Brain microvascular endothelial cell (primary cell): ENCODE measurements at regions not wholly inside any gene's neighbourhood (a gene's known extent, or its start where the extent isn't known, plus 50 kb on each side); places are given as distances from the start of the nearest gene placed in this dataset.

Experiments
- DNase-seq: peaks from one replicate; pipeline ENCODE4 v3.0.0-alpha.2; 2020
- H3K27ac ChIP-seq: fragments of 250-450 bp; sonication (Bioruptor Pico); 2 replicates; pipeline ENCODE4 v1.5.1; 2020; ENCODE audit warnings: mild to moderate bottlenecking, moderate library complexity
- H3K27me3 ChIP-seq: fragments of 250-450 bp; sonication (Bioruptor Pico); replicated peaks from 2 replicates; pipeline ENCODE4 v1.5.1; 2020; ENCODE audit warnings: mild to moderate bottlenecking
- H3K36me3 ChIP-seq: fragments of 250-450 bp; sonication (Bioruptor Pico); replicated peaks from 2 replicates; pipeline ENCODE4 v1.5.1; 2020; ENCODE audit warnings: mild to moderate bottlenecking
- H3K4me3 ChIP-seq: 2 replicates; pipeline ENCODE4 v1.5.1; 2011; ENCODE audit warnings: low read depth, mild to moderate bottlenecking, control low read depth, low read length, moderate library complexity
- in situ Hi-C: cut with HindIII; loops from 2 replicates; pipeline ENCODE4 v1.10.0; 2017; ENCODE audit warnings: low sequenced_read_pairs, low pct_ligation_motif_present
- TF ChIP-seq, protein P1 (sequence below): IDR thresholded peaks from 2 replicates; pipeline ENCODE4 v1.5.1; 2011; ENCODE audit warnings: low read depth, mild to moderate bottlenecking, moderate library complexity, low read length, control low read depth, inconsistent platforms; ENCODE audit errors: missing control alignments

DNA sequence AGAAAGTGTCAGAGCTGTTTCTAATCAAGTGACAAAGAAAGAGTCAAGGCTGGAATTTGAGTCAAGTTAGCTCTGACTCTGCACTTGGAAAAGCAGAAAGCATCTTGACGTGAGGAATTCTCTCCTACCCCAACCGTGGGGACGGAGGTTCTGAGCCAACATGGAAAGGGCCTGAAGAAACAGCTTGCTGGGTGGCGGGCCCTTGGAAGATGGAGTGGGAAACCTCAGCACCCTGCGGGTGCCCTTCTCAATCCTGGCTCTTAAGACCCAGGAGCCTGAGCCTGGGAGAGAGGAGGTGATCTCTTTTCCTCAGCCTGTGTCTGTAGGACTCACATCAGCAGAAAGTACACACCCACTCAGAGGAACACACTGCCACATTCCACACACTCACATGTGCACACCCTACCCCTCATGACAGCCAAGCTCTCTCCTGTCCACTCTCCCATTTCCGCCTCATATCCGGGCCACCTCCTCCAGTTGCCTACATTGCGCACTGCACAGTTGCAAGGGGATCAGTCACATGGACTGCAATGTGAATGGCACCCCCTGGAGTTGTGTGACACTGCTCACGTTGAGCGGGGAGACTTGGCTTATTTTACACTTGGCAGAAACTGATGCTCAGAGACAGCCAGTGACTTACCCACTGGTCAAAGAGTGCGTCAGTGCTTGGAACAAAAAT, 101.5 kb upstream of the SLC6A6 start:
- Histone ChIP-seq H3K27ac (no peak overlapping the region), H3K27me3 (peaks cover 44% of the 10 kb centered on the region), H3K4me3 (no peak overlapping the region), H3K36me3 (no peaks in the 10 kb centered on the region)
- no peak for DNase-seq
- TF ChIP-seq, protein P1, sequence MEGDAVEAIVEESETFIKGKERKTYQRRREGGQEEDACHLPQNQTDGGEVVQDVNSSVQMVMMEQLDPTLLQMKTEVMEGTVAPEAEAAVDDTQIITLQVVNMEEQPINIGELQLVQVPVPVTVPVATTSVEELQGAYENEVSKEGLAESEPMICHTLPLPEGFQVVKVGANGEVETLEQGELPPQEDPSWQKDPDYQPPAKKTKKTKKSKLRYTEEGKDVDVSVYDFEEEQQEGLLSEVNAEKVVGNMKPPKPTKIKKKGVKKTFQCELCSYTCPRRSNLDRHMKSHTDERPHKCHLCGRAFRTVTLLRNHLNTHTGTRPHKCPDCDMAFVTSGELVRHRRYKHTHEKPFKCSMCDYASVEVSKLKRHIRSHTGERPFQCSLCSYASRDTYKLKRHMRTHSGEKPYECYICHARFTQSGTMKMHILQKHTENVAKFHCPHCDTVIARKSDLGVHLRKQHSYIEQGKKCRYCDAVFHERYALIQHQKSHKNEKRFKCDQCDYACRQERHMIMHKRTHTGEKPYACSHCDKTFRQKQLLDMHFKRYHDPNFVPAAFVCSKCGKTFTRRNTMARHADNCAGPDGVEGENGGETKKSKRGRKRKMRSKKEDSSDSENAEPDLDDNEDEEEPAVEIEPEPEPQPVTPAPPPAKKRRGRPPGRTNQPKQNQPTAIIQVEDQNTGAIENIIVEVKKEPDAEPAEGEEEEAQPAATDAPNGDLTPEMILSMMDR, result no peak
- in situ Hi-C loops, result no loop called here

DNA sequence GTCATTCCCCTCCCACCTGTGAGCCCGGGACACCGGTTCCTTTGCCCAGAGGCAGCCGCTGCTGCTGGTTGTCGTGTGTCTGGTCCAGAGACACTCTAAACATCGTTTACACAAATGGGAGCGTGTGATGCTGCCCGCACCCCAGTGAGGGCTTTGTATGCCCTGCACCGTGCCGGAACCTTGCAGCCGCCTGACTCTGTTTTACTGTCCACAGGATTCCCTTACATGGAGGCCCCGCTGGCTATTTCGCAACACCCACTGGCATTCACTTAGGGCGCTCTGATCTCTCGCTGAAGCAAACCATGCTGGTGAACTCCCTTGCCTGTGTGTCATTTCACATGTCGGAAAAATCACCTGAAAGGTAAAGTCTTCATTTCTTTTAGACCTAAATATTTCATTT, 100.8 kb upstream of the SLC6A6 start:
- Histone ChIP-seq H3K27ac (no peak overlapping the region), H3K27me3 (peaks cover 44% of the 10 kb centered on the region), H3K4me3 (no peak overlapping the region), H3K36me3 (no peaks in the 10 kb centered on the region)
- in situ Hi-C loops, result no loop called here
- TF ChIP-seq, protein P1, result no peak
- no peak for DNase-seq

DNA sequence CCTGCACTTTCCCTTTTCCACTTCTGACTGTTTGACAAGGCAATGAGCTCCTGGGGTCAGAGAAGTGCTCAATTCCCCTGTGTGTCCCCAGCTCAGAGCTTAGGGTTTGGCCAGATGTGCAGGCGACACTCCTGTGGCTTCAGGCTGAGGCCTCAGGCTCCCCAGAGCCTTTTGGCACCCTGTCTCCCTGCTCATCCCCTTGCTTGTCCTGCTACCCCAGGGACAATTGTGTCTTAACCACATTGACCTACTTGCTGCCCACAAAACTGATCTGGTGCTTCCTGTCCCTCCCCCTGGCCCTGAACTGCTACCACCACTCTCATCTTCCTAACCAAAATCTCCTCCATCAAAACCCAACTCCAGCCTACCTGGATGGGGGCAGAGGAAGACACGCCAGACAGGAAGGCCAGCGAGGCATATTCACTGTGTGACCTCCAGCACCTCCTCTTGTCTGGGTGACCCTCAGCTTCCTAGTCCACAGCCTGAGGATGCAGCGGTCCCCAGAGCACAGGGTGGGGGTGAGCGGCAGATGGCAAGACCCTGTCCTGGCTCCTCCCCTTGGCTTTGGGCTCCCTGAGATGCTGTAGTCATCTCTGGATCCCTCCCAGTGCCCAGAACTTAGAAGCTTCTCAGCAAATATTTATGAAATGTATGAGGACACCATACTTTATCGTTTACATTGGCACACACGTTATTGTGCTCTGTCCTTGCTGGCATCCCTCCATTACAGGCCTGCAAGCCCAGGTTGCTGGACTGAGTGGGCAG, 98.9 kb upstream of the SLC6A6 start:
- no peak overlapping the region for H3K27ac ChIP-seq
- peaks cover 31% of the 10 kb centered on the region for H3K27me3 ChIP-seq
- no peak overlapping the region for H3K4me3 ChIP-seq
- DNase-seq, result no peak
- in situ Hi-C loops, result no loop called here
- no peaks in the 10 kb centered on the region for H3K36me3 ChIP-seq
- TF ChIP-seq, protein P1, result no peak

DNA sequence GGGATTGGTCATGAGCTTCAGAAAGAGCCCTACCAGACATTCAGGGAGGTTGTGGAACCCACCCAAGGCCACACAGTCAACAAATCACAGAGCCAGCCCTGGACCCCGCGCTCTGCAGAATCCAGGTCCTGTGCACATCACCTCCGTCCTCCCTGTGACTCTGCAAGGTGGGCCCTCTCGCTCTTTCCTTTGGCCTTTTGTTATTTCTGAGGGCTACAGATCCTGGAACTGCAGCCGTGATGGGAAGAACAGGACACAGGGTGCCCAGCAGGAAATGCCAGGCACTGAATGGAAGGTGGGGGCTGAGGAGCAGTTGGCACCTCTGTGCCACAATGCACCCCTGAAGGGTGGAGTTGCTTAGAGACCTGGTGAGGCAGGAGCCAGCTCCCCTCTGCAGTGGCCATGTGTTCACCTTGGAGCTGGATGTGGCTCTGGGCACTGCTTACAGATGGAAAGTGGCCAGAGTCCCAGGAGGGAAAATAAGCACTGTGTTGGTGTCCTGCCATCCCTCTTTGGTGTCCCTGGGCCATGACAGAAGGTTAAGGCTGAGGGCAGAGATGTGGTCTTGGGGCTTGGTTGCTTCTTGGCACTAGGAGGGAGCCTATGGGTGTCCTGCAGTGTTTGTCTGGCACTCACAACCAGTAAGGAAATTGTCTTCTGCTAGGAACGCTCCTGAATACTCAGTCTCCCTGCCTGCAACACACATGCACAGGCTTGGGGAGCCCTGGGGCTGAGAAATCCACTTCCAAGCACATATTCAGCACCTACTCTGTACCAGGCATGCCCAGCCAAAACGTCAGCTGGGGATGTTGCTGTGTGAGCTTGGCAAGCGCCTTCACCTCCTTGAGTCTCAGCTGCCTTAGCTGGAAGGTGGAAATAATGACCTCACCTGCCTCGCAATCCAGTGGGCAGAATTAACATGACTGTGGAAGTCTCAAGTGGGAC, 98.0 kb upstream of the SLC6A6 start:
- no peaks in the 10 kb centered on the region for H3K36me3 ChIP-seq
- no peak overlapping the region for H3K27ac ChIP-seq
- no peak for DNase-seq
- TF ChIP-seq, protein P1, result no peak
- H3K27me3 ChIP-seq, result peaks cover 34% of the 10 kb centered on the region
- H3K4me3 ChIP-seq, result no peak overlapping the region
- in situ Hi-C loops, result no loop called here

DNA sequence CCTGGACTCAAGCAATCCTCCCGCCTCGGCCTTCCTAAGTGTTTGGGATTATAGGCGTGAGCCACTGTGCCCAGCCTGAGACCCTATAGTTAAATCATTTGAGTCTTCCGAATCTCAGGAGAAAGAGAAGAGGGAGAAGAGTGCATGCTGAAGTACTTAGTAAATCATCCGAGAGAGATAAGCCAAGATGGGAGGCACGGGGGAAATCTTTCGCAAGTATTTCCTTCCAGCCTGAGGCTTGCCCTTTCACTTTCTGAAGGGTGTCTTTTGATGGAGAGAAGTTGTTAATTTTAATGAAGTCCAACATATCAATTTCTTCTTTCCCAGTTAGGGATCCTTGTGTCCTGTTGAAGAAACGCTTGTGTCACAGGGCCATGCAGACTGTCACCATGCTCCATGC, 97.1 kb upstream of the SLC6A6 start:
- Histone ChIP-seq H3K27me3 (peaks cover 33% of the 10 kb centered on the region), H3K4me3 (no peak overlapping the region), H3K27ac (no peak overlapping the region), H3K36me3 (no peaks in the 10 kb centered on the region)
- in situ Hi-C loops, result no loop called here
- DNase-seq, result no peak
- TF ChIP-seq, protein P1, result no peak
